ENCODE measurements at regions not wholly inside any gene's neighbourhood (a gene's known extent, or its start where the extent isn't known, plus 50 kb on each side); places are given as distances from the start of the nearest gene placed in this dataset.

GRCh38 chr4:186930024-186930423 lies 206.4 kb upstream of the FAT1 start:
- no peak for TF ChIP-seq POLR2A (IDR thresholded peaks at IDR 0.05)
- no peak for TF ChIP-seq CTCF (IDR thresholded peaks at IDR 0.05)

Measured in body of pancreas (tissue), 4 donors.